K562 (cell line): ENCODE measurements at regions not wholly inside any gene's neighbourhood (a gene's known extent, or its start where the extent isn't known, plus 50 kb on each side); places are given as distances from the start of the nearest gene placed in this dataset.

Source experiments
- ATAC-seq: fragments of 200-7000 bp; cut with Tn5 transposase; 3 replicates; pipeline ENCODE4 v1.9.1; 2020; ENCODE audit warnings: moderate library complexity
- BruUV-seq: library from RNA; stranded (reverse); fragments of 400-500 nt; replicated peaks from 2 replicates; lab custom pipeline; 2021; lab: Mats Ljungman, UMichigan
- CTCF ChIA-PET: fragments of 300-600 bp; formaldehyde crosslinking; extraction: SDS; loops from one replicate; lab custom pipeline; 2021; ENCODE audit warnings: low intra/inter-chr PET ratio; lab: Yijun Ruan, JAX
- POLR2A ChIA-PET: fragments of 300-600, 350-650 bp; sonication (Branson Sonifier 250); formaldehyde crosslinking; extraction: SDS; loops from one replicate; lab custom pipeline; 2021; ENCODE audit warnings: antibody characterized with exemption, inconsistent platforms; lab: Yijun Ruan, JAX
- DNase-seq, 4 experiments: peaks; one replicate each; pipeline versions ENCODE4 v3.0.0 to v3.0.0-alpha.2; 2011 to 2018; ENCODE audit warnings: low spot score in 3 of 4, mixed read lengths in 3 of 4; ENCODE audit errors: extremely low read depth in 1 of 4
- FAIRE-seq: peaks from 2 replicates; lab custom pipeline; 2011; peaks lifted over from hg19 to GRCh38; lab: Jason Lieb, UNC
- H2AFZ ChIP-seq: 2 replicates; pipeline ENCODE4 v1.6.0; 2011; ENCODE audit warnings: low read depth, low read length, control low read depth, inconsistent platforms
- H3K27ac ChIP-seq: fragments of 200-600 bp; 3 replicates; pipeline ENCODE4 v1.8.0; 2011; ENCODE audit warnings: low read depth, mild to moderate bottlenecking, control low read depth, inconsistent platforms, low read length, moderate library complexity, mixed read lengths; ENCODE audit errors: extremely low read depth
- H3K27me3 ChIP-seq, 2 experiments: fragments of 300-600 bp in 1 of 2; 2 replicates in 1 of 2; 3 replicates in 1 of 2; pipeline versions ENCODE4 v1.6.0 to v1.8.0; 2011; ENCODE audit warnings: inconsistent platforms in 2 of 2, low read length in 2 of 2, mild to moderate bottlenecking in 1 of 2, mixed read lengths in 1 of 2, moderate library complexity in 1 of 2; ENCODE audit not compliant: control insufficient read depth in 2 of 2, insufficient read depth in 2 of 2
- H3K36me3 ChIP-seq: fragments of 300-600 bp; 3 replicates; pipeline ENCODE4 v1.8.0; 2011; ENCODE audit warnings: mild to moderate bottlenecking, low read length, inconsistent platforms; ENCODE audit not compliant: control insufficient read depth, insufficient read depth
- H3K4me1 ChIP-seq, 2 experiments: fragments of 200-600 bp in 1 of 2; replicated peaks in 1 of 2; 2 replicates in 1 of 2; 3 replicates in 1 of 2; pipeline versions ENCODE4 v1.5.1 to v1.8.0; 2011; ENCODE audit warnings: inconsistent platforms in 2 of 2, low read length in 2 of 2, mild to moderate bottlenecking in 1 of 2, mixed read lengths in 1 of 2, moderate library complexity in 1 of 2; ENCODE audit not compliant: control insufficient read depth in 2 of 2, insufficient read depth in 2 of 2
- H3K4me2 ChIP-seq: 2 replicates; pipeline ENCODE4 v1.6.1; 2011; ENCODE audit warnings: low read length, control low read depth, inconsistent platforms, mixed read lengths; ENCODE audit not compliant: insufficient read depth
- H3K4me3 ChIP-seq: fragments of 200-600 bp; sonication (generic), shearing (Covaris generic); 2 replicates; pipeline ENCODE4 v1.5.1; 2016; ENCODE audit warnings: control low read depth, inconsistent platforms
- H3K79me2 ChIP-seq: fragments of 200-600 bp; 3 replicates; pipeline ENCODE4 v1.8.0; 2011; ENCODE audit warnings: low read length, inconsistent platforms; ENCODE audit not compliant: control insufficient read depth, insufficient read depth
- H3K9ac ChIP-seq, 2 experiments: 2 replicates each; pipeline versions ENCODE4 v1.6.0 to v1.6.1; 2011; ENCODE audit warnings: low read depth in 2 of 2, low read length in 2 of 2, control low read depth in 1 of 2, inconsistent platforms in 1 of 2, mild to moderate bottlenecking in 1 of 2, mixed read lengths in 1 of 2; ENCODE audit not compliant: insufficient read depth in 1 of 2
- H3K9me1 ChIP-seq: one replicate; pipeline ENCODE4 v1.6.0; 2011; ENCODE audit warnings: inconsistent platforms, mild to moderate bottlenecking, low read length, moderate library complexity; ENCODE audit not compliant: control insufficient read depth, insufficient read depth
- H3K9me3 ChIP-seq: replicated peaks from 2 replicates; pipeline ENCODE4 v1.5.1; 2011; ENCODE audit warnings: low read depth, low read length, inconsistent platforms; ENCODE audit not compliant: control insufficient read depth, insufficient read depth
- H4K20me1 ChIP-seq: replicated peaks from 2 replicates; pipeline ENCODE4 v1.6.1; 2011; ENCODE audit warnings: low read length, inconsistent platforms, mixed read lengths; ENCODE audit not compliant: control insufficient read depth, insufficient read depth
- CBX3 ChIP-seq, 2 experiments: IDR thresholded peaks; 1 replicate in 1 of 2; 2 replicates in 1 of 2; pipeline ENCODE4 v1.6.1; 2012; ENCODE audit warnings: inconsistent platforms in 2 of 2, low read length in 2 of 2, borderline replicate concordance in 1 of 2, control low read depth in 1 of 2
- CTBP1 ChIP-seq: fragments of 450-650 bp; IDR thresholded peaks from 2 replicates; pipeline ENCODE4 v1.6.1; 2016; ENCODE audit warnings: borderline replicate concordance
- GATAD2B ChIP-seq: fragments of 450-650 bp; IDR thresholded peaks from 2 replicates; pipeline ENCODE4 v1.6.1; 2017; ENCODE audit warnings: mild to moderate bottlenecking, borderline replicate concordance
- NR1H2 ChIP-seq: sonication (generic); formaldehyde crosslinking; IDR thresholded peaks from 2 replicates; pipeline ENCODE4 v1.4.0; 2020; ENCODE audit warnings: mild to moderate bottlenecking, missing genetic modification reagents
- RFX1 ChIP-seq: fragments of 450-650 bp; IDR thresholded peaks from 2 replicates; pipeline ENCODE4 v1.6.1; 2016; ENCODE audit warnings: mild to moderate bottlenecking, moderate library complexity
- RFX7 ChIP-seq: fragments of 250-450 bp; sonication (Bioruptor Pico); IDR thresholded peaks from 2 replicates; pipeline ENCODE4 v1.5.1; 2021; ENCODE audit warnings: mild to moderate bottlenecking
- TAL1 ChIP-seq: fragments of 450-650 bp; IDR thresholded peaks from 2 replicates; pipeline ENCODE4 v1.6.1; 2016; ENCODE audit warnings: mild to moderate bottlenecking
- TFAM ChIP-seq: fragments of 250-450 bp; sonication (Bioruptor Pico); conservative IDR thresholded peaks from 2 replicates; pipeline ENCODE4 v1.5.0; 2021; ENCODE audit warnings: mild to moderate bottlenecking, moderate library complexity
- ZNF280B ChIP-seq: fragments of 250-450 bp; sonication (Bioruptor Pico); IDR thresholded peaks from 2 replicates; pipeline ENCODE4 v1.5.1; 2021; ENCODE audit warnings: mild to moderate bottlenecking
- ZNF511 ChIP-seq: sonication (generic); formaldehyde crosslinking; IDR thresholded peaks from 2 replicates; pipeline ENCODE4 v1.8.0; 2022; ENCODE audit warnings: mild to moderate bottlenecking, missing genetic modification reagents
- ZNF586 ChIP-seq: fragments of 450-650 bp; formaldehyde crosslinking; conservative IDR thresholded peaks from 2 replicates; pipeline ENCODE4 v1.4.0; 2020; ENCODE audit warnings: mild to moderate bottlenecking, moderate library complexity
- ZNF707 ChIP-seq: fragments of 250-450 bp; sonication (Bioruptor Pico); conservative IDR thresholded peaks from 2 replicates; pipeline ENCODE4 v1.8.0; 2022; ENCODE audit warnings: inconsistent platforms, mild to moderate bottlenecking, moderate library complexity
- WGBS: fragments of 100-300 bp; shearing (Covaris generic); methylation state at CpG from one replicate; pipeline ENCODE4 v1.1.6; 2016; ENCODE audit warnings: low coverage, mixed read lengths; ENCODE audit not compliant: insufficient coverage; ENCODE audit errors: missing lambda C conversion rate; 5-methylcytosine and 5-hydroxymethylcytosine counted together
- in situ Hi-C: fragments of 300-500 bp; cut with MboI; formaldehyde crosslinking; loops from 4 replicates; pipeline ENCODE4 v1.15.0; 2018; ENCODE audit warnings: inconsistent platforms, mixed read lengths
- intact Hi-C: fragments of 100-400 bp; cut with micrococcal nuclease; formaldehyde crosslinking; loops from 2 replicates; pipeline ENCODE4 v1.14.2; 2022

DNA sequence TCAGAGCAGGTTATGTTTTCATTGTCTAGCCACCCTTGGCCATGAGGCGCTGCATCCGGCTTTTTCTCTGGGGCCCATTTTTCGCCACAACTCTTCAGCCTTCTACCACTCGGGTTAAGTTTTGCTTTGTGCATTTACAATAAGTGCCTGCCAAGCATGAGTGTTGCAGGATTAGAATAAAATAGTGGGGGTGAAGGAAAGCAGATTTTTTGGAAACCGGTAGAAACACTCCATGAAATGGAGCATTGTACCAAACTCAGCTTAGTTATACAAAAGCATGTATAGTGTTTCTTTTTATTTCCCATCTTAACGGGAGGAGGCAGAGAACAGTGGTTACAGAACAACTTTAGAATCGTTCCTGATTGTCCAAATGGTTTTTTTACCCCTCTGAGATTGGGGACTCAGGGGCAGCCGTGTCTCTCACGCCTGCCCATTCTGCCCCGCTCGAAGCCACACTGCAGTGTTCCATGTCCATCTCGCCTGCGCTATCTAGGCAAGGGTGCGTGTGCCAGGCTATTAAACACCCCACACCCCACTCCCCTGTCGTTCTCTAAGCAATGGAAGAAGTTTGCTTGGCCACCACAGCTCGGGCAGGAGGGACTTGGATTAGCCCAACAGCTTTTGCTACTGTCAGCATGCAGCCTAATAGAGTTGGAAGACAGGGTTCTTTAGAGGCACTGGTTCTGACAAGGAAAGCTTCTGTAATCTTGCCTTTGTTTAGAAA, 268.8 kb upstream of the WWC1 start (continued):
- no peak for TF ChIP-seq ZNF511 (CRISPR knock-in tag)

- Histone ChIP-seq H3K4me1 (no peaks in the 10 kb centered on the region), H2AFZ (no peak overlapping the region), H3K79me2 (no peaks in the 10 kb centered on the region), H4K20me1 (no peaks in the 10 kb centered on the region), H3K9ac (no peak overlapping the region), H3K27me3 (peaks cover 0 to 9% of the 10 kb centered on the region in 2 experiments; a peak in 1 of 5 replicates), H3K4me3 (no peak overlapping the region), H3K4me2 (no peak overlapping the region), H3K9me1 (no peaks in the 10 kb centered on the region), H3K9me3 (no peaks in the 10 kb centered on the region), H3K36me3 (no peaks in the 10 kb centered on the region), H3K27ac (no peak overlapping the region)
- FAIRE-seq (no peak), ATAC-seq (no peak), DNase-seq (no peak)
- intact Hi-C loops, result no loop called here
- WGBS, result 1% methylated on average over 15 of the region's 15 CpGs
- ChIA-PET POLR2A (no interaction called here), CTCF (no interaction called here)
- no peak for TF ChIP-seq GATAD2B
- no peak for TF ChIP-seq ZNF280B (CRISPR knock-in tag)
- TF ChIP-seq RFX1, result no peak
- TF ChIP-seq TAL1, result no peak
- TF ChIP-seq CTBP1, result no peak
- no peak for TF ChIP-seq TFAM (CRISPR knock-in tag)
- TF ChIP-seq RFX7, result no peak
- TF ChIP-seq NR1H2, result no peak
- no peak for TF ChIP-seq CBX3 (IDR thresholded peaks at IDR 0.05; ENCODE audit: borderline replicate concordance in 1 of 2, low read length in 2 of 2)
- TF ChIP-seq ZNF707 (CRISPR knock-in tag), result no peak
- no peak for TF ChIP-seq ZNF586 (CRISPR knock-in tag)
- BruUV-seq, result no TSS peak
- in situ Hi-C loops, result no loop called here
Observed at GRCh38 chr5:168023191-168023590, 268.3 kb upstream of the WWC1 start.
